Right lobe of liver (tissue), 4 donors: ENCODE measurements at regions not wholly inside any gene's neighbourhood (a gene's known extent, or its start where the extent isn't known, plus 50 kb on each side); places are given as distances from the start of the nearest gene placed in this dataset.

ENCODE experiments used
- CTCF ChIP-seq, 4 donors: fragments of 200-600 bp in 3 of 4; fragments of 450-650 bp in 1 of 4; IDR thresholded peaks; one replicate each; pipeline versions ENCODE4 v1.5.1 to v1.8.0; 2016 to 2022; ENCODE audit warnings: antibody characterized with exemption in 4 of 4, mild to moderate bottlenecking in 2 of 4
- POLR2A ChIP-seq: fragments of 450-650 bp; IDR thresholded peaks from one replicate; pipeline ENCODE4 v1.6.1; 2017; ENCODE audit warnings: antibody characterized with exemption, mild to moderate bottlenecking
- donor health status: DM: no; HTN: no; CAD: no.
- donor health status: DM: no; HTN: no; CAD: no.
- donor health status: DM: no; HTN: yes; CAD: no.

- no peak for TF ChIP-seq POLR2A
- TF ChIP-seq CTCF (IDR thresholded peaks at IDR 0.05) = no peak
Measured at GRCh38 chr6:167735951-167736288, 90.8 kb upstream of the AFDN start.
